ENCODE measurements at regions not wholly inside any gene's neighbourhood (a gene's known extent, or its start where the extent isn't known, plus 50 kb on each side); places are given as distances from the start of the nearest gene placed in this dataset.

DNA sequence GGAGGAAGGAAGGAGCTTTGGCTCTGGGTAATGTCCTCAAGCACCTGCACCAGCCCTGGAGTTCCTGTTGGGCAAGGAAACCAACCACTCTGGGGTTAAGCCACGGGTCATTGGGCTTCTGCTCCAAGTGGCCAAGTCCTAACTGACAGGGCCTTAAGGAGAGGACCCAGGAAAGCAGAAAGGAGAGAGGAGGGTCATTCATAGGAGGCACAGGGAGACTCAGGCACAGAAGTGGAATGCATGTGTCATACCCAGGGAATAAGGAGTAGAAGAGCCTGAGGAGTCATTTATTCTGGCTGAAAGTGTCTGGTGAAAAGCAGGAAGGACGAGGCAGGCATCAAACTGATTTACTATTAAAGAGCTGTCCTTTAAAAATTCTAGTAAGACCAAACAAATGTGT is 129.2 kb downstream of the DMRT2 start:
- TF ChIP-seq, protein P1, sequence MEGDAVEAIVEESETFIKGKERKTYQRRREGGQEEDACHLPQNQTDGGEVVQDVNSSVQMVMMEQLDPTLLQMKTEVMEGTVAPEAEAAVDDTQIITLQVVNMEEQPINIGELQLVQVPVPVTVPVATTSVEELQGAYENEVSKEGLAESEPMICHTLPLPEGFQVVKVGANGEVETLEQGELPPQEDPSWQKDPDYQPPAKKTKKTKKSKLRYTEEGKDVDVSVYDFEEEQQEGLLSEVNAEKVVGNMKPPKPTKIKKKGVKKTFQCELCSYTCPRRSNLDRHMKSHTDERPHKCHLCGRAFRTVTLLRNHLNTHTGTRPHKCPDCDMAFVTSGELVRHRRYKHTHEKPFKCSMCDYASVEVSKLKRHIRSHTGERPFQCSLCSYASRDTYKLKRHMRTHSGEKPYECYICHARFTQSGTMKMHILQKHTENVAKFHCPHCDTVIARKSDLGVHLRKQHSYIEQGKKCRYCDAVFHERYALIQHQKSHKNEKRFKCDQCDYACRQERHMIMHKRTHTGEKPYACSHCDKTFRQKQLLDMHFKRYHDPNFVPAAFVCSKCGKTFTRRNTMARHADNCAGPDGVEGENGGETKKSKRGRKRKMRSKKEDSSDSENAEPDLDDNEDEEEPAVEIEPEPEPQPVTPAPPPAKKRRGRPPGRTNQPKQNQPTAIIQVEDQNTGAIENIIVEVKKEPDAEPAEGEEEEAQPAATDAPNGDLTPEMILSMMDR (conservative IDR thresholded peaks at IDR 0.05; ENCODE audit: low read length) = no peak
- no peak for TF ChIP-seq EZH2phosphoT487 (IDR thresholded peaks at IDR 0.05; ENCODE audit: borderline replicate concordance, low read depth, low read length)

Measured in OCI-LY7 (cell line).